ENCODE measurements at regions not wholly inside any gene's neighbourhood (a gene's known extent, or its start where the extent isn't known, plus 50 kb on each side); places are given as distances from the start of the nearest gene placed in this dataset.

GRCh38 chr5:60489377-60489776 is 210.6 kb downstream of the DEPDC1B start:
- no peaks in the 10 kb centered on the region for H3K4me1 ChIP-seq (ENCODE audit: insufficient read depth, low read length)
- H3K27ac Mint-ChIP-seq = no peak overlapping the region

GRCh38 chr5:60488466-60489130 is 211.4 kb downstream of the DEPDC1B start:
- Histone ChIP-seq H3K36me3 (ENCODE audit: insufficient read depth, low read length) (no peaks in the 10 kb centered on the region), H3K4me1 (ENCODE audit: insufficient read depth, low read length) (no peaks in the 10 kb centered on the region), H3K9me3 (ENCODE audit: low read length) (no peaks in the 10 kb centered on the region), H3K27ac (ENCODE audit: low read depth, low read length) (no peak overlapping the region), H3K27me3 (ENCODE audit: insufficient read depth, low read length, poor library complexity, severe bottlenecking) (no peaks in the 10 kb centered on the region), H3K4me3 (ENCODE audit: low read length) (no peak overlapping the region)
- Mint-ChIP-seq H3K9me3 (peaks cover 0 to 5% (median 2%) of the 10 kb centered on the region in 5 donors), H3K4me1 (no peaks in the 10 kb centered on the region), H3K36me3 (no peaks in the 10 kb centered on the region), H3K27ac (no peak overlapping the region), H3K4me3 (no peak overlapping the region), H3K27me3 (no peaks in the 10 kb centered on the region)
- POLR2A ChIA-PET = no interaction called here
- CTCF ChIA-PET = no interaction called here
- no peak for DNase-seq

More at GRCh38 chr5:60489377-60489776, 210.6 kb downstream of the DEPDC1B start:
- H3K27ac ChIP-seq (ENCODE audit: low read depth, low read length) = no peak overlapping the region
- ChIA-PET POLR2A (no interaction called here), CTCF (no interaction called here)
- H3K9me3 Mint-ChIP-seq = peaks cover 0 to 5% (median 2%) of the 10 kb centered on the region in 5 donors
- H3K9me3 ChIP-seq (ENCODE audit: low read length) = no peaks in the 10 kb centered on the region
- H3K36me3 ChIP-seq (ENCODE audit: insufficient read depth, low read length) = no peaks in the 10 kb centered on the region
- H3K4me1 Mint-ChIP-seq = no peaks in the 10 kb centered on the region
- no peak for DNase-seq
- no peak overlapping the region for H3K4me3 Mint-ChIP-seq
- H3K27me3 ChIP-seq (ENCODE audit: insufficient read depth, low read length, poor library complexity, severe bottlenecking) = no peaks in the 10 kb centered on the region
- H3K27me3 Mint-ChIP-seq = no peaks in the 10 kb centered on the region
- no peaks in the 10 kb centered on the region for H3K36me3 Mint-ChIP-seq
- no peak overlapping the region for H3K4me3 ChIP-seq (ENCODE audit: low read length)

GRCh38 chr5:60487885-60488442 is 212.0 kb downstream of the DEPDC1B start:
- no peak overlapping the region for H3K4me3 Mint-ChIP-seq
- Histone ChIP-seq H3K4me1 (ENCODE audit: insufficient read depth, low read length) (no peaks in the 10 kb centered on the region), H3K36me3 (ENCODE audit: insufficient read depth, low read length) (no peaks in the 10 kb centered on the region), H3K4me3 (ENCODE audit: low read length) (no peak overlapping the region), H3K27ac (ENCODE audit: low read depth, low read length) (no peak overlapping the region), H3K27me3 (ENCODE audit: insufficient read depth, low read length, poor library complexity, severe bottlenecking) (no peaks in the 10 kb centered on the region), H3K9me3 (ENCODE audit: low read length) (no peaks in the 10 kb centered on the region)
- no peaks in the 10 kb centered on the region for H3K36me3 Mint-ChIP-seq
- no peak overlapping the region for H3K27ac Mint-ChIP-seq
- DNase-seq = no peak
- CTCF ChIA-PET = no interaction called here
- no peaks in the 10 kb centered on the region for H3K27me3 Mint-ChIP-seq
- H3K4me1 Mint-ChIP-seq = no peaks in the 10 kb centered on the region
- H3K9me3 Mint-ChIP-seq = peaks cover 0 to 3% (median 1%) of the 10 kb centered on the region in 5 donors
- POLR2A ChIA-PET = no interaction called here

- no peak for DNase-seq
- H3K27ac ChIP-seq (ENCODE audit: low read depth, low read length) = no peak overlapping the region
- no peaks in the 10 kb centered on the region for H3K9me3 ChIP-seq (ENCODE audit: low read length)
- H3K9me3 Mint-ChIP-seq = peaks cover 0 to 2% (median 0%) of the 10 kb centered on the region in 5 donors
- no peaks in the 10 kb centered on the region for H3K27me3 ChIP-seq (ENCODE audit: insufficient read depth, low read length, poor library complexity, severe bottlenecking)
- H3K27ac Mint-ChIP-seq = no peak overlapping the region
- CTCF ChIA-PET = no interaction called here
- POLR2A ChIA-PET = no interaction called here
- H3K4me1 Mint-ChIP-seq = no peaks in the 10 kb centered on the region
- no peaks in the 10 kb centered on the region for H3K36me3 Mint-ChIP-seq
- no peak overlapping the region for H3K4me3 ChIP-seq (ENCODE audit: low read length)
- H3K27me3 Mint-ChIP-seq = no peaks in the 10 kb centered on the region
- H3K36me3 ChIP-seq (ENCODE audit: insufficient read depth, low read length) = no peaks in the 10 kb centered on the region
- no peak overlapping the region for H3K4me3 Mint-ChIP-seq
- no peaks in the 10 kb centered on the region for H3K4me1 ChIP-seq (ENCODE audit: insufficient read depth, low read length)
Observed at GRCh38 chr5:60487476-60487875, 212.5 kb downstream of the DEPDC1B start.

- H3K9me3 ChIP-seq (ENCODE audit: low read length) = no peaks in the 10 kb centered on the region
- Mint-ChIP-seq H3K9me3 (peaks cover 0 to 4% (median 0%) of the 10 kb centered on the region in 5 donors), H3K27me3 (no peaks in the 10 kb centered on the region), H3K4me1 (no peaks in the 10 kb centered on the region), H3K27ac (no peak overlapping the region), H3K4me3 (no peak overlapping the region), H3K36me3 (no peaks in the 10 kb centered on the region)
- no peak overlapping the region for H3K27ac ChIP-seq (ENCODE audit: low read depth, low read length)
- ChIA-PET CTCF (no interaction called here), POLR2A (no interaction called here)
- no peaks in the 10 kb centered on the region for H3K27me3 ChIP-seq (ENCODE audit: insufficient read depth, low read length, poor library complexity, severe bottlenecking)
- H3K4me3 ChIP-seq (ENCODE audit: low read length) = no peak overlapping the region
- no peaks in the 10 kb centered on the region for H3K4me1 ChIP-seq (ENCODE audit: insufficient read depth, low read length)
- no peak for DNase-seq
- H3K36me3 ChIP-seq (ENCODE audit: insufficient read depth, low read length) = no peaks in the 10 kb centered on the region
Observed at GRCh38 chr5:60485361-60485760, 214.6 kb downstream of the DEPDC1B start.

- Mint-ChIP-seq H3K36me3 (no peaks in the 10 kb centered on the region), H3K4me1 (no peaks in the 10 kb centered on the region), H3K27me3 (no peaks in the 10 kb centered on the region), H3K4me3 (no peak overlapping the region), H3K27ac (no peak overlapping the region), H3K9me3 (peaks cover 0 to 2% (median 0%) of the 10 kb centered on the region in 5 donors)
- Histone ChIP-seq H3K27ac (ENCODE audit: low read depth, low read length) (no peak overlapping the region), H3K4me1 (ENCODE audit: insufficient read depth, low read length) (no peaks in the 10 kb centered on the region), H3K27me3 (ENCODE audit: insufficient read depth, low read length, poor library complexity, severe bottlenecking) (no peaks in the 10 kb centered on the region), H3K9me3 (ENCODE audit: low read length) (no peaks in the 10 kb centered on the region), H3K4me3 (ENCODE audit: low read length) (no peak overlapping the region), H3K36me3 (ENCODE audit: insufficient read depth, low read length) (no peaks in the 10 kb centered on the region)
- CTCF ChIA-PET = no interaction called here
- POLR2A ChIA-PET = no interaction called here
- no peak for DNase-seq
Observed at GRCh38 chr5:60483050-60483449, 216.9 kb downstream of the DEPDC1B start.

- Histone ChIP-seq H3K27ac (ENCODE audit: low read depth, low read length) (no peak overlapping the region), H3K4me1 (ENCODE audit: insufficient read depth, low read length) (no peaks in the 10 kb centered on the region), H3K4me3 (ENCODE audit: low read length) (no peak overlapping the region), H3K27me3 (ENCODE audit: insufficient read depth, low read length, poor library complexity, severe bottlenecking) (no peaks in the 10 kb centered on the region), H3K9me3 (ENCODE audit: low read length) (no peaks in the 10 kb centered on the region), H3K36me3 (ENCODE audit: insufficient read depth, low read length) (no peaks in the 10 kb centered on the region)
- Mint-ChIP-seq H3K4me3 (no peak overlapping the region), H3K4me1 (no peaks in the 10 kb centered on the region), H3K27ac (no peak overlapping the region), H3K36me3 (no peaks in the 10 kb centered on the region), H3K9me3 (peaks cover 0 to 2% (median 0%) of the 10 kb centered on the region in 5 donors), H3K27me3 (no peaks in the 10 kb centered on the region)
- ChIA-PET POLR2A (no interaction called here), CTCF (no interaction called here)
- no peak for DNase-seq
Observed at GRCh38 chr5:60482301-60482700, 217.7 kb downstream of the DEPDC1B start.

- H3K27ac Mint-ChIP-seq = no peak overlapping the region
Observed at GRCh38 chr5:60479542-60479941, 220.4 kb downstream of the DEPDC1B start.

More at GRCh38 chr5:60479542-60479941, 220.4 kb downstream of the DEPDC1B start:
- no peaks in the 10 kb centered on the region for H3K4me1 ChIP-seq (ENCODE audit: insufficient read depth, low read length)
- no peak overlapping the region for H3K4me3 Mint-ChIP-seq
- H3K36me3 Mint-ChIP-seq = no peaks in the 10 kb centered on the region
- DNase-seq = no peak
- no peaks in the 10 kb centered on the region for H3K36me3 ChIP-seq (ENCODE audit: insufficient read depth, low read length)
- ChIA-PET CTCF (no interaction called here), POLR2A (no interaction called here)
- peaks cover 0 to 4% (median 4%) of the 10 kb centered on the region in 5 donors for H3K9me3 Mint-ChIP-seq
- H3K27ac ChIP-seq (ENCODE audit: low read depth, low read length) = no peak overlapping the region
- H3K9me3 ChIP-seq (ENCODE audit: low read length) = no peaks in the 10 kb centered on the region
- no peaks in the 10 kb centered on the region for H3K27me3 ChIP-seq (ENCODE audit: insufficient read depth, low read length, poor library complexity, severe bottlenecking)
- H3K27me3 Mint-ChIP-seq = peaks cover 0 to 3% of the 10 kb centered on the region in 2 donors
- no peak overlapping the region for H3K4me3 ChIP-seq (ENCODE audit: low read length)
- no peaks in the 10 kb centered on the region for H3K4me1 Mint-ChIP-seq
